Liver (tissue), 8 donors: ENCODE measurements at regions not wholly inside any gene's neighbourhood (a gene's known extent, or its start where the extent isn't known, plus 50 kb on each side); places are given as distances from the start of the nearest gene placed in this dataset.
"Not testable (repeated sequence)": the region's sequence is repeated elsewhere in the genome, so short reads cannot be mapped to it uniquely, and the experiment has no call there.

Experiments used
- DNase-seq: peaks from one replicate; pipeline ENCODE4 v3.0.0-alpha.2; 2017; ENCODE audit warnings: low spot score
- H3K27ac ChIP-seq, 2 donors: one replicate each; pipeline ENCODE4 v1.7.0; 2013; ENCODE audit warnings: inconsistent platforms in 2 of 2, low read length in 2 of 2, control low read depth in 1 of 2, low read depth in 1 of 2, mild to moderate bottlenecking in 1 of 2
- H3K27me3 ChIP-seq, 4 donors: one replicate each; pipeline versions ENCODE4 v1.6.1 to v1.7.0; 2013; ENCODE audit warnings: low read length in 3 of 4, inconsistent platforms in 1 of 4, mild to moderate bottlenecking in 1 of 4, moderate library complexity in 1 of 4; ENCODE audit not compliant: control insufficient read depth in 4 of 4, insufficient read depth in 4 of 4
- H3K36me3 ChIP-seq, 4 donors: one replicate each; pipeline versions ENCODE4 v1.6.1 to v1.7.0; 2013; ENCODE audit warnings: low read length in 3 of 4, mild to moderate bottlenecking in 3 of 4, low read depth in 1 of 4, moderate library complexity in 1 of 4; ENCODE audit not compliant: control insufficient read depth in 4 of 4, insufficient read depth in 3 of 4
- H3K4me1 ChIP-seq, 4 donors: one replicate each; pipeline versions ENCODE4 v1.6.1 to v1.7.0; 2013; ENCODE audit warnings: low read length in 3 of 4, mild to moderate bottlenecking in 3 of 4, moderate library complexity in 1 of 4; ENCODE audit not compliant: control insufficient read depth in 4 of 4, insufficient read depth in 4 of 4
- H3K4me3 ChIP-seq, 3 donors: one replicate each; pipeline versions ENCODE4 v1.6.1 to v1.7.0; 2013; ENCODE audit warnings: low read length in 3 of 3, control low read depth in 1 of 3, low read depth in 1 of 3, mild to moderate bottlenecking in 1 of 3
- H3K9ac ChIP-seq, 2 donors: one replicate each; pipeline ENCODE4 v1.7.0; 2013; ENCODE audit warnings: low read length in 2 of 2, mild to moderate bottlenecking in 2 of 2, moderate library complexity in 2 of 2, control low read depth in 1 of 2, low read depth in 1 of 2
- H3K9me3 ChIP-seq, 4 donors: one replicate each; pipeline versions ENCODE4 v1.6.1 to v1.7.0; 2013; ENCODE audit warnings: low read length in 3 of 4; ENCODE audit not compliant: control insufficient read depth in 4 of 4
- CTCF ChIP-seq: fragments of 150-350 bp; IDR thresholded peaks from 2 replicates; pipeline ENCODE4 v1.5.1; 2017; ENCODE audit warnings: improper control_type of control experiment, low read depth, low read length; ENCODE audit not compliant: missing input control
- EGR1 ChIP-seq, 2 donors: IDR thresholded peaks; 2 replicates each; pipeline ENCODE4 v1.6.1; 2016 to 2018; ENCODE audit warnings: antibody characterized with exemption in 2 of 2, low read depth in 2 of 2
- FOXA1 ChIP-seq: IDR thresholded peaks from 2 replicates; pipeline ENCODE4 v1.6.1; 2016; ENCODE audit warnings: antibody characterized with exemption
- FOXA2 ChIP-seq: IDR thresholded peaks from 2 replicates; pipeline ENCODE4 v1.6.1; 2016; ENCODE audit warnings: antibody characterized with exemption
- GABPA ChIP-seq, 2 donors: IDR thresholded peaks in 1 of 2; conservative IDR thresholded peaks in 1 of 2; 2 replicates each; pipeline ENCODE4 v1.6.1; 2016; ENCODE audit warnings: antibody characterized with exemption in 2 of 2, mild to moderate bottlenecking in 1 of 2, moderate library complexity in 1 of 2
- HNF4A ChIP-seq, 2 donors: conservative IDR thresholded peaks; 2 replicates each; pipeline ENCODE4 v1.6.1; 2016; ENCODE audit warnings: antibody characterized with exemption in 2 of 2, mild to moderate bottlenecking in 2 of 2
- HNF4G ChIP-seq: IDR thresholded peaks from 2 replicates; pipeline ENCODE4 v1.6.1; 2016; ENCODE audit warnings: antibody characterized with exemption
- JUND ChIP-seq, 2 donors: IDR thresholded peaks; 2 replicates each; pipeline ENCODE4 v1.6.1; 2016; ENCODE audit warnings: antibody characterized with exemption in 2 of 2
- NR2F2 ChIP-seq: IDR thresholded peaks from 2 replicates; pipeline ENCODE4 v1.6.1; 2016; ENCODE audit warnings: antibody characterized with exemption
- RAD21 ChIP-seq, 2 donors: IDR thresholded peaks; 2 replicates each; pipeline ENCODE4 v1.6.1; 2016; ENCODE audit warnings: antibody characterized with exemption in 2 of 2, mild to moderate bottlenecking in 2 of 2
- REST ChIP-seq: IDR thresholded peaks from 2 replicates; pipeline ENCODE4 v1.6.1; 2016; ENCODE audit warnings: antibody characterized with exemption, mild to moderate bottlenecking
- RXRA ChIP-seq, 2 donors: IDR thresholded peaks; 2 replicates each; pipeline ENCODE4 v1.6.1; 2017 to 2018; ENCODE audit warnings: antibody characterized with exemption in 2 of 2, mild to moderate bottlenecking in 1 of 2
- TAF1 ChIP-seq: conservative IDR thresholded peaks from 2 replicates; pipeline ENCODE4 v1.6.1; 2016; ENCODE audit warnings: antibody characterized with exemption, mild to moderate bottlenecking
- YY1 ChIP-seq: IDR thresholded peaks from 2 replicates; pipeline ENCODE4 v1.6.1; 2016; ENCODE audit warnings: antibody characterized with exemption, mild to moderate bottlenecking
- WGBS: extraction: QIAGEN DNeasy Blood & Tissue Kit; methylation state at CpG from one replicate; pipeline ENCODE4 v1.1.7; 2013; 5-methylcytosine and 5-hydroxymethylcytosine counted together
- TF ChIP-seq, protein P1 (sequence below): IDR thresholded peaks from 2 replicates; pipeline ENCODE4 v1.6.1; 2016; ENCODE audit warnings: antibody characterized with exemption
- TF ChIP-seq, protein P2 (sequence below): IDR thresholded peaks from 2 replicates; pipeline ENCODE4 v1.6.1; 2016; ENCODE audit warnings: antibody characterized with exemption
- donor health status: healthy.
- donor health status: healthy.
- donor health status: healthy.
- donor health status: healthy.
- donor health status: healthy.

DNA sequence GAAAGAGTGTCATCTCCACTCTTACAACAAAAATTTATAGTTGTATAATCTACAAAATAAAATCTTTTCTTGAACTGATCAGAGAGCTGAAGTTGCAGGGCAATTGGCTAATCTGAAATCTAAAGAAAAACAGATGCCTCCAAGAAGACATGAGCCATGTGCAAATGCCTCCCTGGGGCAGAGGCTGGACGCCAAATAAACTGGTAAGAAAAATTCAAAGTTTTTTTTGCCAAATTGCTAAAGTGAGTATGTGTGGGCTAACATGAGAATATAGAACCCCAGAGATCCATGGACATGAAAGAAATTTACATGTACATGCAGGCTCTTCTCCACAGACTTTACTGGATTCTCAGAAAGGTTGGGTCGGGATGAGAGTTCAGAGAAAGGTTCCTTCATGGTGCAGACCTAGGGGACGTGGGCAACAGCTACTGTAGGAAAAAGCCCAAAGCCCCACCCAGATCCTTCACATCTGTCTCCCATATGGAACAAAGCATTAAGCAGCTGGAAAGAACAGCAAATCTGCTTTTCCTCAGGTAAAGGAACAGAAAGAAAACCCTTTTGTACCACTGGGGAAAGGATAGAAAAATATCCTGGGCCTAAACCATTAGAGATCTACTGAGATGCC is 90.5 kb upstream of the SIRPG start:
- no peak for TF ChIP-seq FOXA2
- TF ChIP-seq EGR1 (IDR thresholded peaks at IDR 0.05; ENCODE audit: low read depth in 2 of 2): no peak
- no peak for TF ChIP-seq RXRA (IDR thresholded peaks at IDR 0.05)
- no peak for TF ChIP-seq HNF4A (conservative IDR thresholded peaks at IDR 0.05)
- no peak for TF ChIP-seq GABPA (IDR thresholded peaks at IDR 0.05 in 1 of 2, conservative IDR thresholded peaks at IDR 0.05 in 1 of 2)
- no peak for TF ChIP-seq HNF4G
- no peak for TF ChIP-seq RAD21 (IDR thresholded peaks at IDR 0.05)
- TF ChIP-seq, protein P1, sequence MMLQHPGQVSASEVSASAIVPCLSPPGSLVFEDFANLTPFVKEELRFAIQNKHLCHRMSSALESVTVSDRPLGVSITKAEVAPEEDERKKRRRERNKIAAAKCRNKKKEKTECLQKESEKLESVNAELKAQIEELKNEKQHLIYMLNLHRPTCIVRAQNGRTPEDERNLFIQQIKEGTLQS: no peak
- H3K27ac ChIP-seq: no peak overlapping the region
- no peak for DNase-seq
- no peaks in the 10 kb centered on the region for H3K9me3 ChIP-seq
- H3K4me3 ChIP-seq: no peak overlapping the region
- H3K36me3 ChIP-seq: no peaks in the 10 kb centered on the region
- H3K4me1 ChIP-seq: peaks cover 0 to 12% (median 5%) of the 10 kb centered on the region in 4 donors
- 72% methylated on average over 3 of the region's 3 CpGs for WGBS
- H3K27me3 ChIP-seq: no peaks in the 10 kb centered on the region
- no peak overlapping the region for H3K9ac ChIP-seq

DNA sequence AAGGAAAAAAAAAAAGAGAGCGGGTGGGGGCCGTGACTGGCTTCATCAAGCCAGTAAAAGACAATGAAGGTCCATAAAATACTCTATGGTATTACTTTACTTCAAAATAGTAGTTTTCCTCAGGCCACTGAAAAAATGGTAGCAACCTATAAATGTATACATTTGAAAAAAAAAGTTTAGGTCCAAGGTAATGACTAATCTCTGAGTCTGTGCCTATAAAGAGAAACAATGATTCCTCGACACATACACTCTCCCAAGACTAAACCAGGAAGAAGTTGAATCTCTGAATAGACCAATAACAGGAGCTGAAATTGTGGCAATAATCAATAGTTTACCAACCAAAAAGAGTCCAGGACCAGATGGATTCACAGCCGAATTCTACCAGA is 84.5 kb upstream of the SIRPG start:
- WGBS: 82% methylated on average over 3 of the region's 4 CpGs
- not testable (repeated sequence) for H3K36me3 ChIP-seq, H3K4me3 ChIP-seq, H3K27ac ChIP-seq, H3K27me3 ChIP-seq, DNase-seq, H3K9ac ChIP-seq, H3K9me3 ChIP-seq, H3K4me1 ChIP-seq

DNA sequence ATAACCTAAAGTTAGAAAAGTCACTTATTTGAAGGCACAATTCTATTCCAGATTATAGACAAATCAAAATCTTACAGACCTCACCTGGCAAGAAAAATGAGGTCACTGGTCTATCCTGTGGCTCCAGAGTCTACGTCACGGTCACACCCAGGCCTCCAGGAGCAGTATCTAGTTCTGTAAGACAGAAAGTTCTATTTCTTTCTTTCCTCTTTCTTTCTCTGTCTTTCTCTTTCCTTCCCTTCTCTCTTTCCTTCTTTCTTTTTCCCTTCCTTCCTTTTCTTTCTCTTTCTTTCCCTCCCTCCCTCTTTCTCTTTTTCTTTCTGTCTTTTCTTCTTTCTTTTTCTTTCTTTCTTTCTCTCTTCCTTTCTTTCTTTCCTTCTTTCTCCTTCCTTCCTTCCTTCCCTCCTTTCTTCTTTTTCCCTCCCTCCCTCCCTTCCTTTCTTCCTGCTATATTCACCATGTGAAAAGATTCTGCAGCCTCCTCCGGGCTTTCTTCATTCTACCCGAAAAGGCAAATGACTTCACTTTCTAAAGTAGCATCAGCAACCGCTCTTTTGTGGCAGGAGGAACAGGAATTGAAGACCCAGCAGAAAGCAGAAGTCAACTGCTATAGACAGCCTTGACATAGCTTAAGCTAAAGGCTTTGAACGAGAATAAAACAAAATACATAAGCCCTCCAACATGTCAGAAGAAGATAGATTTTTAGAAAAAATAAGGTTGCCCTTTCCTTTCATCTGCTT is 83.9 kb upstream of the SIRPG start:
- no peaks in the 10 kb centered on the region for H3K4me1 ChIP-seq
- H3K4me3 ChIP-seq: no peak overlapping the region
- H3K9me3 ChIP-seq: no peaks in the 10 kb centered on the region
- TF ChIP-seq YY1 (no peak), JUND (IDR thresholded peaks at IDR 0.05) (no peak), EGR1 (IDR thresholded peaks at IDR 0.05; ENCODE audit: low read depth in 2 of 2) (no peak), TAF1 (no peak), NR2F2 (no peak), FOXA1 (no peak), GABPA (IDR thresholded peaks at IDR 0.05 in 1 of 2, conservative IDR thresholded peaks at IDR 0.05 in 1 of 2) (no peak), FOXA2 (no peak), REST (no peak), CTCF (no peak), RXRA (IDR thresholded peaks at IDR 0.05) (no peak)
- TF ChIP-seq, protein P2, sequence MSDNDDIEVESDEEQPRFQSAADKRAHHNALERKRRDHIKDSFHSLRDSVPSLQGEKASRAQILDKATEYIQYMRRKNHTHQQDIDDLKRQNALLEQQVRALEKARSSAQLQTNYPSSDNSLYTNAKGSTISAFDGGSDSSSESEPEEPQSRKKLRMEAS: no peak
- no peaks in the 10 kb centered on the region for H3K36me3 ChIP-seq
- WGBS: 75% methylated on average over 6 of the region's 6 CpGs
- no peak overlapping the region for H3K9ac ChIP-seq
- no peaks in the 10 kb centered on the region for H3K27me3 ChIP-seq
- no peak overlapping the region for H3K27ac ChIP-seq
- no peak for DNase-seq
